ENCODE measurements at regions not wholly inside any gene's neighbourhood (a gene's known extent, or its start where the extent isn't known, plus 50 kb on each side); places are given as distances from the start of the nearest gene placed in this dataset.

DNA sequence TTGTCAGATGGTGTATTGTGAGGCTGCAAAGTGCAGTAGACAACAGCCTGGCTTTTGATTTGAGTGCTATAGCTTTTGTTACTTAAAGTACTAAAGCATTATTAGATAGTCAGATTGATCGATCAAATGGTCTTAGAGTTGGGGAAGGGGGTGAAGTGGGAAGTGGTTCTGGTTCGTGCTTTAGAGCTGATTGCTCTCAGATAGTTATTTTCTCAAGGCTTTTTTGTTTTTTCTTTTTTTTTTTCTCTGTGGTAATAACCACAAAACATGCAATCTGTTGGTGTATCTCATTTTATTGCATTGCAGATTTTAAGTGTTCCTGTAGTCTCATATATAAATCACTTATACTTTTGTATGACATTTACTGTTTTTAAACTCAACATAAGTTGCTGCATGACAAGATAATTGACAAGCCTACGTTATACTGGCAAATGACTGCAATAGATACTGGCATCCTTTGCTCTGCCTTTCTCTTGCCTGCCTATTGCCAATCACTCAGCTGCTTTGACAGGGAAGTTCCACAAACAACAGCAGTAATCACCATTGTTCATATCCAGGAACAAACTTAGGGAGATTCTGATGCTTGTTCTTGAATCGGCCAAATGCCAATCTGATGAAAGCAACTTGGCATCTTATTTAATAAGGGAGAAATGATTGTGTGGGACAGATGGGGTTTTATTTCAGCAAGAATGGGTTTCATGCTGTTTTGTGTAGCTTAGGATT, 125.0 kb upstream of the B3GALT2 start:
- DNase-seq (ENCODE audit: low read depth in 2 of 3, low spot score in 2 of 3), result no peak

DNA sequence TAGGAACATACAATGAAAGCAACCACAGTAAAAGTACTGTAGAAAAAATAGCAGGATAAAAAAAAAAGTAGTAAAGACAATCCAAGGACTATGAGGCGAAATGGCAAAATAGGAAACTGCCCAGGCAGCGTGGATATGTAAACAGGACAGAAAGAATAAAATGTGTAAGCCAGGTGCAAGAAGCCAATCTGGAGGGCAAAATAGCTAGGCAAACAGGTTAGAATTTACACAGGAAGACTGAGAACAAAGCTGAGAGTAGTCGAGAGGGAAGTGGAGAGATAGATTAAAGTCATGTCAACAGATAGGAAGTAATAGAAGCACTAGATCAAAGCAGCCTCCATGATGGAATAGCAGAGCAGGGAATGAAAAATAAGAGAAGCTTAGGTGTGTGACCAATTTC, 124.2 kb upstream of the B3GALT2 start:
- DNase-seq (ENCODE audit: low read depth in 2 of 3, low spot score in 2 of 3), result no peak

DNA sequence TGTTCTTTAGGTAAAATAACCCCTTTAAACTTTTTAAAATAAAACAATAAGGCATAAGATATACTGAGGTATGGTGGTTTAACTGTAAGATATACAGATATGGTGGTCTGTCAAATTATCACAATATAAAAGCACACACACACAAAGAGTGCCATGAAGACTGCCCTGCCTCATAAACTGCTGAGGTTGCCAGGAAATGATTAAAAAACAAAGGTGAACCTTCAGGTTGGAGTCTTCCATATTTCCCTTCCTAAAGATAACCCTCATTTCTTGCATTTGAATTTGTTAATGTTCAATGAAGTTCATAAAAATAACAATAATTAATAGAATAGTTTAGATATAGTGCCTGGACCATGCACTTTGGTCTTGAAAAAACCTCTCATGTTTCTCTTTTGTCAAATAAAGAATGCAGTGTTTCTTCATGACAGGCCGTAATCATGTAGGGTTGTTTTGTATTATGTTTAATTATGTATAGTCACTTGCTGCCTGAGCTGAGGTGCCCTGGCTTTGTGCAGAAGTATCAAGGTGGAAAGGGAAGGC, 123.6 kb upstream of the B3GALT2 start:
- DNase-seq (ENCODE audit: low read depth in 2 of 3, low spot score in 2 of 3), result no peak

GRCh38 chr1:193308438-193308837, 122.0 kb upstream of the B3GALT2 start:
- DNase-seq (ENCODE audit: low read depth in 2 of 3, low spot score in 2 of 3), result no peak

- DNase-seq (ENCODE audit: low read depth in 2 of 3, low spot score in 2 of 3), result no peak
These were observed 120.0 kb upstream of the B3GALT2 start for GRCh38 chr1:193306430-193306829.

Data from activated CD8-positive, alpha-beta memory T cell treated with anti-CD3 and anti-CD28 coated beads for 48 hours (primary cell).